ENCODE measurements at regions not wholly inside any gene's neighbourhood (a gene's known extent, or its start where the extent isn't known, plus 50 kb on each side); places are given as distances from the start of the nearest gene placed in this dataset.
"Not testable (repeated sequence)": the region's sequence is repeated elsewhere in the genome, so short reads cannot be mapped to it uniquely, and the experiment has no call there.

DNA sequence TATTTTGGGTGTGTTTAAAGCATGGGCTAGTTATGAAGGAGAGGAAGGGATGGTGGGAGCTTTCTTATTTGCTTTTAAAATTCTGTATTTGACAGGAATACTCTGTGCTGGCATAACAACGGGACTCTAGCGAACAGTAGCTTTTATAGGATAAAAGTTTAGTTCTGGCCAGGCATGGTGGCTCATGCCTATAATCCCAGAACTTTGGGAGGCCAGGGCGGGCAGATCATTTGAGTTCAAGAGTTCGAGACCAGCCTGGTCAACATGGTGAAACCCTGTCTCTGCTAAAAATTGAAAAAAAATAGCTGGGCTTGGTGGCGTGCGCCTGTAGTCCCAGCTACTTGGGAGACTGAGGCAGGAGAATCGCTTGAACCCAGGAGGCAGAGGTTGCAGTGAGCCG is 71.5 kb upstream of the GADD45A start:
- intact Hi-C loops (cut with micrococcal nuclease): not testable (repeated sequence)

DNA sequence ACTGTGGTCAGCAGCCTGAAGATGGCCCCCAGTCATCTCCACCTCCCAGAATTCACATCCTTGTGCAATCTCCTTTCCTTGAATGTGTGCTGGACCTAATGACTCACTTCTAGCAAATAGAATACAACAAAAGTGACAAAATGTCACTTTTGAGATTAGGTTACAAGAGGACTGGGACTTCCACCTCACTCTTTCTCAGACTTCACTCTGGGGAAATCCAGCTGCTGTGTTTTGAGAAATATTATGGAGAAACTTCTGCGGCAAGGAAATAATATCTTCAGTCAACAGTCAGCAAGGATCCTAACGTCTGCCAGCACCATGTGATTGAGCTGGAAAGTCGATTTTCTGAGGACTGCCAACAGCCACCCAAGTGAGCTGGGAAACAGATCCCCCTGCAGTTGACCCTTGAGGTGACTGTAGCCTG is 70.5 kb upstream of the GADD45A start:
- intact Hi-C loops (cut with micrococcal nuclease): no loop called here

DNA sequence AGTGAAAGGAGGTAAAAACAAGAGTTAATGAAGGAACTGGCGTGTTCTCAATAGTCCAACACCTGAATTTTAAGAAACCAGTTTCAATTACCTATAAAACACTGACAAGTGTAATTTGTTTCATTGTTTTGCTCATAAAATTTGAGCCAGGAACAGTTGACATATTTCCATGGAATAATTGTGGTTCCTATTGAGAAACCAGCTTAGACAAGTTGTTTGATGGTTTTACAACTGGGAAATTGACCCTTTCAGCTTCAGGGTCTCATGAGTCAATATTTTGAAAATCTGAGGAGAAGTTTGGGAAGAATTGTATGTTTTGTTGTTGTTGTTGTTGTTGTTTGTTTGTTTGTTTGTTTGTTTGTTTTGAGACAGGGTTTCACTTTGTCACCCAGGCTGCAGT is 69.1 kb upstream of the GADD45A start:
- intact Hi-C loops (cut with micrococcal nuclease): no loop called here

DNA sequence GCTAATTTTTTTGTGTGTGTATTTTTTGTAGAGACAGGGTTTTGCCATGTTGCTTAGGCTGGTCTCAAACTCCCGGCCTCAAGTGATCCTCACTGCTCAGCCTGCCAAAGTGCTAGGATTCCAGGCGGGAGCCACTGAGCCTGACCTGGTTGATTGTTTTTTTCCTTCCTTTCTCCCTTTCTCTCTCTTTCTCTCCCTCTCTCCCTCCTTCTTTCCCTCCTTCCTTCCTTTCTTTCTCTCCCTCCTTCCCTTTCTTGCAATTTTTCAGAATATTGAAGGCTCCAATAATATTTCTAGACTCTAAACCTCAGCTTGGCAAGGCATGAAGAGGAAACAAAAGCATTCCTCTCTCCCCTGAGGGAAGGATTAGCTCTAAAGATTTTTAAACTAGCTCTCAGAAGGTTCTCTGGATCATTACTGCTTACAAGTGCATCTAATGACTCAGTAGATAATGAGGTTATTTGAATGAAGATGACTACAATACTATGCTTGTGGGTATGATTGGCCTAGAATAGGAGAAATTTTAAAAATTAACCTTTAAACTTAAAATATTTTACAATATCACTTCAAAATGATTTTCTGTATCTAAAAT is 68.5 kb upstream of the GADD45A start:
- intact Hi-C loops (cut with micrococcal nuclease): no loop called here

DNA sequence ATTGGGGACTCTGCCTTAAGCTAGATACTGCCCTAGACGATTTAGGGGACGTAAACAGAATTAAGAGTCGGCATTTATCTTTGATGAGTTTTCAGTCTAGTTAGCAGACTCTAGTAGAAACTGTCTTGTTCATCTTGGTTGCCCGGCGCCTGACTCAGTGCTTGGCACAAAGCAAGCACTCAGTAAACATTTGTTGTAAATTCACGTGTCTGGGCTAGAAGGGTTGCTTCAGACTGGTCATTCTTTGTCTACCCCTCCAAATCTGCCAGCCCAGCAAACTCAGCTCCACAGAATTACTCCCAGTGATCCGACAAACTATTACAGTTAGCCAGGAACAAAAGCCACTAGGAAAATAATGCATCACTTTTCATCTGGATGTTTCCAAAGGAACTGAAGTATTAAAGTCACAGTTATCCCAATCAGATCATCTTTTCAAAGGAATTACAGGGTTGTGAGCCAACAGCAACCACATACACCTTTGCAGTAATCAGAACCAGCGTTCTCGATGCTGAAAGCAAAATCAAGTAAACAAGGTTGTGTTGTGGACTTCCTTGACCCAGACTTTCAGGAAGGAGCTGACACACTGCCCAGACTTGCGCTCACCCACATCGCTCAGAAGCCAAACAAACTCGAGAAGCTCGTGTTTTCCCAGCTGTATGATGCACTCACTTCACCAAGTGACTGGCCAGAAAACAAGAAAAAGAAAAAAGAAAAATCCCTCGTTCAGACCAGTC is 66.5 kb upstream of the GADD45A start:
- intact Hi-C loops (cut with micrococcal nuclease): no loop called here

DNA sequence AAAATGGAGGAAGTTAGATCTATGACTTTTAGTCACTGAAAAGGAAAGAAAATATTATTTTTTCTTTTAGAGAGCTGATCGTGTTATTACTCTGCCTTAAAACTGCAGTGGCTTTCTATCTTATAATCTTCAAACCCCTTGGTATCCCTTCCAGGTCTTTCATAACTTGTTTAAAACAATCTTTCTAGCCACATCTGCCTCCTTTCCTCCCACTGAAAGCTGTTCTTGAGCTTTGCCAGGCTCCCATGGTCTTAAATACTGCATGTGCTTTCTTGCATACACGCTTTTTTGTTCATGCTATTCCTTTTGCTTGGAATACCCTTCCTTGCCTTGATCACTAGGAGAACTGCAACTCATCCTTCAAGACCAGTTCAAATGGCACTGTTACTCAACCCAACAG is 65.9 kb upstream of the GADD45A start:
- intact Hi-C loops (cut with micrococcal nuclease): no loop called here

DNA sequence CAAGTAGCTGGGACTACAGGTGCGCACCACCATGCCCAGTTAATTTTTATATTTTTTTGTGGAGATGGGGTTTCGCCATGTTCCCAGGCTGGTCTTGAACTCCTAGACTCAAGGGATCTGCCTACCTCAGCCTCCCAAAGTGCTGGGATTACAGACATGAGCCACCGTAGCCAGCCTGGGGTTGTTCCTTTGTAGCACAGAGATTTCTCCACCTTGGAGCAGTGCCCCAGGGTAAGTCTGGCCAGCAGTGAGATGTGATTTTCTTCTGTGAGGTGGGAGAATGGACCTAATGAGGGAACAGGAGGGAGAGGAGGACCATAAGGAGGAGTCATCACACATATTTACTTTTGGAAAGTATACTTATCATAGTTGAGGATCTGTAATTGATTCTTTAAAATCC is 61.1 kb upstream of the GADD45A start:
- intact Hi-C loops (cut with micrococcal nuclease): no loop called here

DNA sequence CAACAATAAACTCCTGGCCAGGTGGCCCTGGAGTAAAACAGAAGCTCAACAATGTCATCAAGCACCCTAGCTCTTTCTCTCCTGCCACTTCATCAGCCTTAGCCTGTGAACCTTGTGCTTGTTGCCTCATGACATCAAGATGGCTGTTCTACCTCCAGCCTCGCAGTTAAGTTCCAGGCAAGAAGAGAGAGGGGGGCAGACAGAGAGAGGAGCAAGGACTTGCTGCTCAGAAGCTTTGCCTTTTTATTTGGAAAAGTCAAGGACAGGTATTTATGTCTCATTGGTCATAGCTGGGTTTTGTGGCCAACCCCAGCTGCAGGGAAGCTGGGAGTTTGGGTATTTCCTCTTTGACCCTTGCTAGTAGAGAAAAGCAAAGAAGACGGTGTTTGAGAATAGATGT is 60.3 kb upstream of the GADD45A start:
- intact Hi-C loops (cut with micrococcal nuclease): no loop called here

DNA sequence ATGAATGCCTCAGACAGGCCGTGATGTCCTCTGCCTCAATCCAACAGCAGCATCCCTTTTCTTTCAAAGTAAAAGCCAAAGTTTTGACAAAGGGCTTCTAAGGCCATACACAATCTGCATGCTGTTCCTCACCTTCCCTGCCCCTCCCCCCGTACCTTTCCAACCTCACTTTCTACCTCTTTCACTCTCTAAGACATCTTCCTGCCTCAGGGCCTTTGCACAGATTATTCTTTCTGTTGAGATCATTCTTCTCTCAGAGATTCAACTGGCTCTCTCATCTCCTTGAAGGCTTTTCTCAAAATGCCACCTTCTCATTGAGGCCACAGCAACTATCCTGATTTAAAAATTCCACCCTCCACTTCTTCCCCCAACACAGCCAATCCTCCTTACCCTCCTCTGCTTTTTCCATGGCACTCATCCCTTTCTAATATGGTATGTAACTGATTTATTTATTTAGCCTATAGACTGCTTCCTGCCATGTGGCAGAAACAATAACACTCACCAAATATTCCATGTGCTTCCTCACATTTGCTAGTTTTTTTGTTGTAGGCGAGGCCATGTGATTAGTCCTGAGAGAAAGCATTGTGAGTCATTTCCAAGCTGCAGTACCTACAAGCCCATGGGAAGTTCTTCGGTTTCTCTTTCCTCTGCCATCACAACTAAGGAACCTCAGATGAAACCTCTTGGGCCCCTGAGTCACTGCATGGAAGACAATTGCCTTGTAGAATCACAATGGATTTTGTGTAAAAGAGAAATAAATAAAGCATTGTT is 58.7 kb upstream of the GADD45A start:
- intact Hi-C loops (cut with micrococcal nuclease): no loop called here

DNA sequence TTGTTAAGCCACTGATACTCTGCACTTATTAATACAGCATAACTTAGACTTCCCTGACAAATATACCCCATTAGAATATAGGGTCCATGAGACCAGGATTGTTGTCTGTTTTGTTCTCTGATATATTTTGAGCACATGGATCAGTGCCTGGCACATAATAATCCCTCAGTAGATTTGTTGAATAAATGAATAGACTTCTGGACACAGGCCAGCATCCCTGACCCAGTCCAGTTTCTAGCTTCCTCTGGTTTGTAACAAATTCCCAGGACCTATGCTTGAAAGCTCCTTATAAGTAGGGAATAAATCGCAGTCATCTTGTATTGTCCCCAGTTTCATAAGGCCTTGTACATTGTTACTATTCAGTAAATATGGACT is 58.2 kb upstream of the GADD45A start:
- intact Hi-C loops (cut with micrococcal nuclease): no loop called here

DNA sequence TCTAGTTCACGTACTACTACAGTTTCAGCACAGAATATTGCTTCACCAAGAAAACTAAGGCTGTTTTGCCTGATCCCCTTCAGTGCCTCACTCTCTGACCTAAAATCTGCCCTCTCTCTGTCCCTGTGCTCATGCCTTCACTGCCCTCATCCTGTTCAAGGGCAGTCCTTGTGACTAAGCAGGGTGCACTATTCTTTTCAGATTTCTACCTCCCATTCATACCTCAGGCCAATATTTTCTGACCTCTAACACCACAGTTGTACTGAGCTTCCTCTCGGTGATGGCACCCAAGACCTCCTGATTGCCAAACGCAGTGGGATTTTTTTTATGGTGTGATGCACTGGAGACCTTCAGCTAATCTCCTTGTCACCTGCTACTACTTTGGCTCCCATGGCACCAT is 57.7 kb upstream of the GADD45A start:
- intact Hi-C loops (cut with micrococcal nuclease): no loop called here

DNA sequence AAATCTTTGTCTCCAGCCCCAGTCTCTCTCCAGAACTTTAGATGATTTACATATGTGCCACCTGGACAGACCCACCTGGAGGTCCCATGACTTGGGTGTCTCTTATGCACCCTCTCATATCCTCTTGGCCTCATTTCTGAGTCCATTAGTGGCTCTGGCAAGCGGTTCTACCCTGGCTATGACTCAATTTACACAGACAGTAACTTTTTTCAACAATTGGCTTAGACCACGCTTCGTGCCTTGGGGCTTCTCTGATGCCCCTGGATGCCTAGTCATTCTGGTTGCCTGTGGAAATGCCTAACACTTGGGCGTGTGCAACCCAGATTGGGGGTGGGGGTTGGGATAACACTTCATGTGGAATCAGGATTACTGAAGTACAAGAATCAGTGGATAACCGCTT is 57.1 kb upstream of the GADD45A start:
- intact Hi-C loops (cut with micrococcal nuclease): no loop called here

DNA sequence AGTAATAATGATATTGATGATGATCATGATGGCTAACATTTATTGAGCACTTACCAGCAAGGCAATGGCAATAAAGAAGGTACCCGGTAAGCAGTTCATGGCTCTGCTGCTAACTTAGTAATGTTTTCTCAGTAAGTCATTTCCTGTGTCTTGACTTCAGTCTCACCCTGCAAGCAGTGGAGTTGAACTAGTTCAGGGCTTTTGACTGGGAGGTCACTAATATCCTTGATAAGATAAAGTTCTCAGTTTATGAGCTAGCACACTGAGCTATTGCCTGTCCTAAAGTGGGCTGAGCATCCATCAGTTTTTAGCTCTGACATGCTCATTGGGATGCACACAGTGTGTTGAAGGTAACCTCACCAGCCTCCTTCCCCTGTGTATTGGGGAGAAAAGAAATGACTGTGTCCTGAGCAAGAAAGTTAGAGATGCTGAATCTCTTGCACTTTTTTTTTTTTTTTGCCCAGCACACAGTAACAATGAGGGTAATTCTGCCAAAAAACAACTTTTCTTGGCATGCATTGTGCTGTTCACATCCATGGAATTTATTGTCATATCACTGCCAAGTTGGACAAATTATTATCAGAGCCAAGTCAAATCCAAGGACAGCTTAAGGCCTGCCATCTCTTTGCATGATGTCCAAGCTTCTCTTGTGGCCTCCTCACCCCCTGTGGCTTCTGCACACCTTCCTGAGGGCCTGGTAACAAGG is 55.5 kb upstream of the GADD45A start:
- intact Hi-C loops (cut with micrococcal nuclease): no loop called here

DNA sequence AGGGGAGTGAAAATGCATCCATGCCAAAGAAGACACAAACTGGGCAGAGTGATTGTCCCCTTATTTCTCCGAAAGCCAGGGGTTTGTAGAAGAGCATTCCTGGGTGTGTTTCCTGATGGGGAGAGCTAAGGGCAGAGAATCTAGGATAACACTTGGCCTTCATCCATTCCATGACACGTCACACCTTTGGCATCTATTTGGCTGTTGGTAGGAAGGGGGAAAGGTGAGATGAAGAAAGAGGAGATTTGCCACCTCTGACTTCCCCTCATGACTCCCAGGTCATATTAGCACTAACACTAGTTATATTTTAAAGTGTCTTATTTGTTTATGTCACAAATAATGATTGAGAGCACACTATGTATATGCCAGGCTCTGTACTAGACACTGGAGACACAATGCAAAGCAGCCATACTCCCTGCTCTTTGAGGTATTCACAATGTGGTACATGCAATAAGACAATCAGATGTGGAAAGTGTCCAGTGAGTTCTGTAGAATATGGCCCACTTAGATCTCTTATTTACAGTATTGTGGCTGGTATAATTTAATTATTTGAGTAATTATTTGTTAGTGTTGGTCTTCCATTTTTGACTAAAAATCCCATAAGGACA is 54.5 kb upstream of the GADD45A start:
- intact Hi-C loops (cut with micrococcal nuclease): no loop called here

DNA sequence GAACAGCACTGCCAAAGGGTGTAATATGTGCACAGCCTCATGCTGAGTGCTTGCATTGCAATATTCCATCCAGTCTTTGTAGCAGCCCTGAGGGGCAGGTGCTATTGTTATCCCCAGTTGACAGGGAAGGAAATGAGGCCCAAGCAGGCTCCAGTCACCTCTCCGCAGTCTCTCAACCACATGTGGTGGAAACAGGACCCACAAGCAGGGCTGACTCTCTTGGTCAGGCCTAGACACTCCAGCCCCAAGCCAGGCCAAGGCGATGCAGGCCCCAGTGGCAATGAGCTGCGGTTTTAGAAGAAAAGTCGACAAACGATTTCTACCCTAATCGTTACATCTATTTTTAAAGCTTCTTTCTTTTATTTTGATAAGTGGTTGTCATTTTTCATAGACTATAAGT is 52.6 kb upstream of the GADD45A start:
- intact Hi-C loops (cut with micrococcal nuclease): no loop called here

DNA sequence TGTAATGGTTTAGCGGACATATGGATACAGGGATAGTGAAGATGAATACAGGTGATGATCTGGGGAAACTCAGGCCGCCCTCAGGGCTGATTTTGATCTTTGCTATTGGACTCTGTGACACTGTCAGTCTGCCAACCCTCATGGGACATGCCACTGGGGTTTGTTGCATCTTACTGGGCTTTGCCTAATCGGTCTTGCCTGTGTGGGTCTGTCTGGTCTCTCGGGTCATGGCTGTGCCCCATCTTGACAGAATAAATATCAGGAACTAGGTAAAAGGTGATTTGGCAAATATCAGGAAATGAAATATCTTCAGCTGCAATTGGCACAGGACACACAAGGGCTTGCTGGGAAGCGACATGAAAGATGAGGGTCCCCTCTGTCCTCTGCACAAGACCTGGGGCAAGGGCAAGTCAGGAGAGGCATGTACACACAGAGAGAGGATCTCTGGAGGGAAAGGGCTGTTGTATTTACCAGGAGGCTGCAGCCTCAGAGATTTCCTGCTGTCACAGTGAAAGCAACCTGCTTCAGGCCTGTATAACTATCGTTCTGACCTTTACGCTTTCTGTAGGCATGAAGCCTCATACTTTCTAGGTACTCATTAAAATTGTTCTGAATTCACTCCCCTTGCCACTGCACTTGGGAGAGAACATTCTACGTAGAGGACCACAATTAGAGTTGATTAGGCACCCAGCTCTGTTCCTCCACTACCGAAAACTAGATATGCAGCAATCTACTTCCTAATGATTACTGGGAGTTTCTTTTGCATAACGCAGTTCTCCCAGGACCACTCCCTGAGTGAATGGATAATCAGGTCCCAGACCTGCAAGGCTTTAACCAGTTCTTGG is 52.0 kb upstream of the GADD45A start:
- intact Hi-C loops (cut with micrococcal nuclease): no loop called here

DNA sequence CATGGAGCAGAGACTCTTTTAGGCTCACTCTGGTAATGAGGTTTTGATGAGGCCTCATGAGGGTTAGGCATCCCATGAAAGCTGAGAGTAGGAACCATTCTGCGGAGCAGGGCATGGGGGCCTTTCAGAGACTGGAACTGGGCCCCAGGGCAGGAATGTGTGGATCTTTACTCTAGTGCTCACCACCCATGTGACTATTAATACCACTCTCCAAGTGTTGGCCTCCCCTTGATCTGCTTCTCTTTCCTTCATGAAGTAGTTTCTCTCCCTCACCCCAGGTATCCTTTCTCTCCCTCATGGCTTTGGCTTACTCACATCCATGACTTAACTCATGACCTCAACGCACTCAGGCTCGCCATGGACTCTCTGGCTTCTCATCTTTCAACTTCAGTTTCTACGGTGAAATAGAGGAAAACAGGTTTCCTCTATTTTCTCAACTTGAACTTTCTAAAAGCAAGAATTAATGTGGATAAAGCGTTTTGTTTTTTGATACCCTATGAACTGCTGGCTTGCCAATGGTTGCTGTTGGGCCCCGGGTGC is 50.5 kb upstream of the GADD45A start:
- intact Hi-C loops (cut with micrococcal nuclease): no loop called here

DNA sequence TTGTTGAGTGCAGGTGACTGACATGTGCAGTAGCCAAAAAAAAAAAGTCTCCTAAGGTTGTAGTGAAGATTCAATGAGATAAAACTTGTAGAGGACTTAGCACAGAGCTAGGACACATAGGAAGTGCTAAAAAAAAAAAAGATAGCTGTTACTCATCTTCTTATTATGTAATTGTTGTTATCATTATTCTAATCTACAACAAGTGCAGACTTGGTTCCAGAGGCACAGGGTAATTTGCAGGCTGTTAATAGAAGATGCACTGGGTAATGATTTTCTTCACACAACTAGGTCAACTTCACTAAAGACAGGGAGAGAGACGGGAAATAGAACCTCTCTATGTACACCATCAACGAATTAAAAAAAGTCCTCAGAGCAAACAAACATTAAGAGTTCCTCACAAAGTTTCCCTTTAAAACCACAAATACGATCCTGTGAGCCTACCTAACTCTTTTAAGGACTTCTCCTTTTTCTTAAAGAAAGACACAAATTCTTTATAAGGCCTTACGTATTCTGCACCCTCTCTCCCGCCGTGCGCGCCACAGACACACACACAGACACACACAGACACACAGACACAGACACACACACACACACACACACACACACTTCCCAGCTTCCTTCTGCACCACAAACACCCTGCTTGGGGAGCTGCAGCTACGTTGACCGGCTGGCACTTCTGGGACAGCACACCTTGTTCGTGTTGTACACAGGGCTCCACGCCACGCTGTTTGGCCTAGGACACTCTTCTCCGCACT is 49.8 kb upstream of the GADD45A start:
- intact Hi-C loops (cut with micrococcal nuclease): no loop called here
